ENCODE measurements at regions not wholly inside any gene's neighbourhood (a gene's known extent, or its start where the extent isn't known, plus 50 kb on each side); places are given as distances from the start of the nearest gene placed in this dataset.

DNA sequence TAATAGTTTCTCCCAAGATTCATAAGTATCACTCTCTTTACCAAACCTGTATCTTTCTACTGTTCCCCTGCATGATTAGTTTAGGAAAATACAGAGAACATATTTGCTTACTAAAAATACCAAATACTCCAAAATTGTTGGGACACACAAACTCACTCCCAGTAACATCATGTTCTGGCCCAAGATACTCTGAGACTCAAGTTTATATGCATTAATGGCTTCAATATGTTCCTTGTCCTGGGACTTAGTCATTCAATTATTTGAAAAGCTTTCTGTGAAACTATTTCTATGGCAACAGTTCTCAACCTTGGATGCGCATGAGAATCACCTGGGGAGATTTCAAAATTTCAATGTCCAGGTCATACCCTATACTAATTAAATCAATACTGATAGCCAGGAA is 138.9 kb upstream of the PTCHD1 start:
- TF ChIP-seq POLR2AphosphoS5 (IDR thresholded peaks at IDR 0.05; ENCODE audit: low read depth) (no peak), CREB1 (CRISPR knock-in tag; IDR thresholded peaks at IDR 0.05; ENCODE audit: low read depth) (no peak), REST (IDR thresholded peaks at IDR 0.05; ENCODE audit: unreplicated experiment) (no peak), EZH2 (IDR thresholded peaks at IDR 0.05; ENCODE audit: low read depth, unreplicated experiment) (no peak), EZH2phosphoT487 (IDR thresholded peaks at IDR 0.05; ENCODE audit: unreplicated experiment) (no peak), JUNB (IDR thresholded peaks at IDR 0.05; ENCODE audit: unreplicated experiment) (no peak), STAT1 (IDR thresholded peaks at IDR 0.05; ENCODE audit: unreplicated experiment) (no peak), ZNF331 (CRISPR knock-in tag; IDR thresholded peaks at IDR 0.05; ENCODE audit: low read depth) (no peak), ZNF114 (CRISPR knock-in tag; IDR thresholded peaks at IDR 0.05) (no peak), NANOG (IDR thresholded peaks at IDR 0.05; ENCODE audit: borderline replicate concordance) (no peak), ETS1 (IDR thresholded peaks at IDR 0.05) (no peak), ZNF462 (CRISPR knock-in tag; IDR thresholded peaks at IDR 0.05) (no peak)
- TF ChIP-seq, protein P1, sequence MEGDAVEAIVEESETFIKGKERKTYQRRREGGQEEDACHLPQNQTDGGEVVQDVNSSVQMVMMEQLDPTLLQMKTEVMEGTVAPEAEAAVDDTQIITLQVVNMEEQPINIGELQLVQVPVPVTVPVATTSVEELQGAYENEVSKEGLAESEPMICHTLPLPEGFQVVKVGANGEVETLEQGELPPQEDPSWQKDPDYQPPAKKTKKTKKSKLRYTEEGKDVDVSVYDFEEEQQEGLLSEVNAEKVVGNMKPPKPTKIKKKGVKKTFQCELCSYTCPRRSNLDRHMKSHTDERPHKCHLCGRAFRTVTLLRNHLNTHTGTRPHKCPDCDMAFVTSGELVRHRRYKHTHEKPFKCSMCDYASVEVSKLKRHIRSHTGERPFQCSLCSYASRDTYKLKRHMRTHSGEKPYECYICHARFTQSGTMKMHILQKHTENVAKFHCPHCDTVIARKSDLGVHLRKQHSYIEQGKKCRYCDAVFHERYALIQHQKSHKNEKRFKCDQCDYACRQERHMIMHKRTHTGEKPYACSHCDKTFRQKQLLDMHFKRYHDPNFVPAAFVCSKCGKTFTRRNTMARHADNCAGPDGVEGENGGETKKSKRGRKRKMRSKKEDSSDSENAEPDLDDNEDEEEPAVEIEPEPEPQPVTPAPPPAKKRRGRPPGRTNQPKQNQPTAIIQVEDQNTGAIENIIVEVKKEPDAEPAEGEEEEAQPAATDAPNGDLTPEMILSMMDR (conservative IDR thresholded peaks at IDR 0.05; ENCODE audit: low read depth in 2 of 2) = no peak

Measured in GM23338 (cell line).